Panc1 (cell line): ENCODE measurements at regions not wholly inside any gene's neighbourhood (a gene's known extent, or its start where the extent isn't known, plus 50 kb on each side); places are given as distances from the start of the nearest gene placed in this dataset.

Experiments used
- SIN3A ChIP-seq: IDR thresholded peaks from 2 replicates; pipeline ENCODE4 v1.6.1; 2012; ENCODE audit warnings: low read depth, mild to moderate bottlenecking, low read length, moderate library complexity, borderline replicate concordance; ENCODE audit not compliant: insufficient read depth
- TF ChIP-seq, protein P1 (sequence below): fragments of 450-650 bp; IDR thresholded peaks from 2 replicates; pipeline ENCODE4 v1.5.1; 2017; ENCODE audit warnings: mild to moderate bottlenecking
- TF ChIP-seq, protein P2 (sequence below), 2 experiments: IDR thresholded peaks; 2 replicates each; pipeline ENCODE4 v1.6.1; 2011 to 2012; ENCODE audit warnings: low read depth in 2 of 2, control low read depth in 1 of 2, low read length in 1 of 2, mild to moderate bottlenecking in 1 of 2, moderate library complexity in 1 of 2; ENCODE audit not compliant: insufficient read depth in 1 of 2

DNA sequence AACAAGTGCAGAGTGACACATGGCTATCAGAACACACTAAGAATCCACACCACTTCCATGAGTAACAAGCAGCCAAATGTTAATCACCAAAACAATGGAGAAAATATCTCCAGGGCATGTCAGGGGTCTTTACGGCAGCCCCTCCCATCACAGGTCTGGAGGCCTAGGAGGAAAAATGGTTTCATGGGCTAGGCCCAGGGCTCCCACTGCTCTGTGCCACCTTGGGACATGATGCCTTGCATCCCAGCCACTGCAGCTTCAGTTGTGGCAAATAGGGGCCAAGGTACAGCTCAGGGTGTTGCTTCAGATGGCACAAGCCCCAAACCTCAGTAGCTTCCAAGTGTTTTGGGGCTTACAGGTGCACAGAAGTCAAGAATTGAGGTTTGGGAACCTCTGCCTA is 66.6 kb downstream of the NEURL3 start:
- TF ChIP-seq, protein P1, sequence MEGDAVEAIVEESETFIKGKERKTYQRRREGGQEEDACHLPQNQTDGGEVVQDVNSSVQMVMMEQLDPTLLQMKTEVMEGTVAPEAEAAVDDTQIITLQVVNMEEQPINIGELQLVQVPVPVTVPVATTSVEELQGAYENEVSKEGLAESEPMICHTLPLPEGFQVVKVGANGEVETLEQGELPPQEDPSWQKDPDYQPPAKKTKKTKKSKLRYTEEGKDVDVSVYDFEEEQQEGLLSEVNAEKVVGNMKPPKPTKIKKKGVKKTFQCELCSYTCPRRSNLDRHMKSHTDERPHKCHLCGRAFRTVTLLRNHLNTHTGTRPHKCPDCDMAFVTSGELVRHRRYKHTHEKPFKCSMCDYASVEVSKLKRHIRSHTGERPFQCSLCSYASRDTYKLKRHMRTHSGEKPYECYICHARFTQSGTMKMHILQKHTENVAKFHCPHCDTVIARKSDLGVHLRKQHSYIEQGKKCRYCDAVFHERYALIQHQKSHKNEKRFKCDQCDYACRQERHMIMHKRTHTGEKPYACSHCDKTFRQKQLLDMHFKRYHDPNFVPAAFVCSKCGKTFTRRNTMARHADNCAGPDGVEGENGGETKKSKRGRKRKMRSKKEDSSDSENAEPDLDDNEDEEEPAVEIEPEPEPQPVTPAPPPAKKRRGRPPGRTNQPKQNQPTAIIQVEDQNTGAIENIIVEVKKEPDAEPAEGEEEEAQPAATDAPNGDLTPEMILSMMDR, result no peak
- TF ChIP-seq, protein P2, sequence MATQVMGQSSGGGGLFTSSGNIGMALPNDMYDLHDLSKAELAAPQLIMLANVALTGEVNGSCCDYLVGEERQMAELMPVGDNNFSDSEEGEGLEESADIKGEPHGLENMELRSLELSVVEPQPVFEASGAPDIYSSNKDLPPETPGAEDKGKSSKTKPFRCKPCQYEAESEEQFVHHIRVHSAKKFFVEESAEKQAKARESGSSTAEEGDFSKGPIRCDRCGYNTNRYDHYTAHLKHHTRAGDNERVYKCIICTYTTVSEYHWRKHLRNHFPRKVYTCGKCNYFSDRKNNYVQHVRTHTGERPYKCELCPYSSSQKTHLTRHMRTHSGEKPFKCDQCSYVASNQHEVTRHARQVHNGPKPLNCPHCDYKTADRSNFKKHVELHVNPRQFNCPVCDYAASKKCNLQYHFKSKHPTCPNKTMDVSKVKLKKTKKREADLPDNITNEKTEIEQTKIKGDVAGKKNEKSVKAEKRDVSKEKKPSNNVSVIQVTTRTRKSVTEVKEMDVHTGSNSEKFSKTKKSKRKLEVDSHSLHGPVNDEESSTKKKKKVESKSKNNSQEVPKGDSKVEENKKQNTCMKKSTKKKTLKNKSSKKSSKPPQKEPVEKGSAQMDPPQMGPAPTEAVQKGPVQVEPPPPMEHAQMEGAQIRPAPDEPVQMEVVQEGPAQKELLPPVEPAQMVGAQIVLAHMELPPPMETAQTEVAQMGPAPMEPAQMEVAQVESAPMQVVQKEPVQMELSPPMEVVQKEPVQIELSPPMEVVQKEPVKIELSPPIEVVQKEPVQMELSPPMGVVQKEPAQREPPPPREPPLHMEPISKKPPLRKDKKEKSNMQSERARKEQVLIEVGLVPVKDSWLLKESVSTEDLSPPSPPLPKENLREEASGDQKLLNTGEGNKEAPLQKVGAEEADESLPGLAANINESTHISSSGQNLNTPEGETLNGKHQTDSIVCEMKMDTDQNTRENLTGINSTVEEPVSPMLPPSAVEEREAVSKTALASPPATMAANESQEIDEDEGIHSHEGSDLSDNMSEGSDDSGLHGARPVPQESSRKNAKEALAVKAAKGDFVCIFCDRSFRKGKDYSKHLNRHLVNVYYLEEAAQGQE (IDR thresholded peaks at IDR 0.05; ENCODE audit: insufficient read depth in 1 of 2, low read depth in 2 of 2, low read length in 1 of 2), result no peak
- no peak for TF ChIP-seq SIN3A
